Esophagus (tissue), 2 donors: ENCODE measurements at regions not wholly inside any gene's neighbourhood (a gene's known extent, or its start where the extent isn't known, plus 50 kb on each side); places are given as distances from the start of the nearest gene placed in this dataset.

Source experiments
- H3K27ac ChIP-seq, 2 donors: one replicate each; pipeline ENCODE4 v1.5.1; 2013; ENCODE audit warnings: low read depth in 2 of 2, mild to moderate bottlenecking in 2 of 2, inconsistent platforms in 1 of 2, low read length in 1 of 2, moderate library complexity in 1 of 2
- H3K27me3 ChIP-seq, 2 donors: one replicate each; pipeline ENCODE4 v1.6.1; 2013; ENCODE audit warnings: low read length in 2 of 2, control low read depth in 1 of 2, mild to moderate bottlenecking in 1 of 2; ENCODE audit not compliant: insufficient read depth in 2 of 2, control insufficient read depth in 1 of 2
- H3K36me3 ChIP-seq, 2 donors: one replicate each; pipeline ENCODE4 v1.6.1; 2013; ENCODE audit warnings: low read length in 1 of 2; ENCODE audit not compliant: control insufficient read depth in 2 of 2, insufficient read depth in 2 of 2
- H3K4me1 ChIP-seq, 2 donors: one replicate each; pipeline ENCODE4 v1.6.1; 2013; ENCODE audit warnings: low read length in 1 of 2; ENCODE audit not compliant: control insufficient read depth in 2 of 2, insufficient read depth in 2 of 2
- H3K4me3 ChIP-seq, 2 donors: one replicate each; pipeline ENCODE4 v1.5.1; 2013; ENCODE audit warnings: low read length in 2 of 2, mild to moderate bottlenecking in 2 of 2, low read depth in 1 of 2, moderate library complexity in 1 of 2
- H3K9me3 ChIP-seq, 2 donors: one replicate each; pipeline ENCODE4 v1.6.1; 2013; ENCODE audit warnings: mild to moderate bottlenecking in 2 of 2, low read depth in 1 of 2, low read length in 1 of 2, moderate library complexity in 1 of 2; ENCODE audit not compliant: control insufficient read depth in 2 of 2, insufficient read depth in 1 of 2
- WGBS, 2 donors: extraction: QIAGEN DNeasy Blood & Tissue Kit; methylation state at CpG; one replicate each; pipeline ENCODE4 v1.1.7; 2013; 5-methylcytosine and 5-hydroxymethylcytosine counted together
- donor health status: healthy with polysubstance abuse.
- donor health status: Bipolar disorder and iron deficiency.

DNA sequence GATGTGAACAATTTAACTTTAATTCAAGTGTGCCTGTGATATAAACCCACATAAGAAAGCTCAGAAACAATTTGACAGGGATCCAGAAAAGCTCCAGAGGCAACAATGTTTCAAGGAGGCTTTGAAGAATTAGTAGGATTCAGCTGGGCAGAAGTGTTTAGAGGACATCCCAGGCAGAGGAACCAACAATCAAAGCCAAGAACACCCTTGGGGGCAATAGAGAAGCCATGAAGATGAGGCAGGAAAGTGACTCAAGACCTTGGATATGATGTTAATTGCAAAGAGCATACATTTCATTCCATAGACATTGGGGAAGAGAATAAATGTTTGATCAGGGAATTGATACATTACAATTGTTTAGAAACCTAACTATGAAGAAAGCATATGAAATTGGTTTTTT is 280.3 kb downstream of the LTN1 start:
- no peaks in the 10 kb centered on the region for H3K9me3 ChIP-seq

DNA sequence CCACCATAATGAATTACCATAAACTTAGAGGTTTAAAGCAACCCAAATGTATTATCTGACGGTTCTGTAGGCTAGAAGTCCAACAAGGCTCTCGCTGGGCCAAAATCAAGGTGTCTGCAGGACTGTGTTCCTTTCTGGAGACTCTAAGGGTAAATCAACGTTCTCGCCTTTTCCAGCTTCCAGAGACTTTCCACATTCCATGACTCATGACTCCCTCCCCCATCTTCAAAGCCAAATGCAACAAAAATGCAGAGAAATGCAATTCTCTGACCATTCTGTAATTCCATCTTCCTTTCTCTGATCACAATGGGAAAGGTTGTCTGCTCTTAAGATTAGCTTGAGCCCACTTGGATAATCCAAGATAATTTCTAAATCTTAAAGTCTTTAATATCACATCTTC is 287.1 kb downstream of the LTN1 start:
- Histone ChIP-seq H3K4me3 (no peak overlapping the region), H3K9me3 (no peaks in the 10 kb centered on the region), H3K27ac (no peak overlapping the region), H3K27me3 (no peaks in the 10 kb centered on the region), H3K4me1 (no peaks in the 10 kb centered on the region), H3K36me3 (no peaks in the 10 kb centered on the region)
- 68 to 88% methylated on average over 4 of the region's 4 CpGs for WGBS, 2 donors

More for the DNA sequence above, 280.3 kb downstream of the LTN1 start:
- Histone ChIP-seq H3K4me3 (no peak overlapping the region), H3K27ac (no peak overlapping the region), H3K4me1 (no peaks in the 10 kb centered on the region), H3K36me3 (no peaks in the 10 kb centered on the region), H3K27me3 (no peaks in the 10 kb centered on the region)

DNA sequence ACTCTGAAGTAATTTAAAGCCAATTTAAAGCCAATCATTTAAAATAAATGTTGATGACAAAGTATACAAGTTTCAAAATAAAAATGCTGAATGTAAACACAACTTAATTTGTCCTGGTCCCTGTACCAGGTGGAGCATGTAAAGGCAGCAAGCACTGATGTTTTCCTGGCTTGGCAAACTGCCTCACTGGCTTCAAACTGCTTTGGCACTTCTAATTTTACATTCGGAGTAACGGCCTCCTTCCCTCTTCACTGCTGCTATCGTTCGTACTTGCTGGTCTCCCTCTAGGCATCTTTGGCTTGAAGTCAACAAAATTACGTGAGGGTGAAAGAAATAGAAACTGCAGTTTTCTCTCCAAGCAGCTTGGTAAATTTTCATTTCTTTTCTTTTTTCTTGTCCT is 287.9 kb downstream of the LTN1 start:
- H3K9me3 ChIP-seq = no peaks in the 10 kb centered on the region
- WGBS, 2 donors = 24 to 41% methylated on average over 5 of the region's 5 CpGs

DNA sequence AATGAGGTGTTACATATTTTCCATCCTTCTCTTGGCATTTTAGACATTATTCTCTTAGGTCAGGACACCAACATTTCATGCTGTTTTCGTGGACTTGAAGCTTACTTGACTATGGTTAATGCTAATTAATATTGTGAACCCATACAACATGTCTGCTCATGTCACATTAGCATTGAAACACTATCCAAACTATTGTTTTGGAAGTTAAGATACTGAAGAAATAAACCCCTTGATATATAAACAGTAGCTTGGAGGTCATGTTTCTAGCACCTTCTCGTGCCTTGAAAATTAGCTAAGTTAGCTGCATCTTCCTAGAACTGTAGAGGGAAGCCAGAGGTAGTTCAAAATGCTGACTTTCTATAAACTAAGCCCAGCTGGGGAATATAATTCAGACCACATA is 288.8 kb downstream of the LTN1 start:
- Histone ChIP-seq H3K27me3 (no peaks in the 10 kb centered on the region), H3K9me3 (no peaks in the 10 kb centered on the region), H3K4me1 (no peaks in the 10 kb centered on the region), H3K36me3 (no peaks in the 10 kb centered on the region), H3K27ac (no peak overlapping the region), H3K4me3 (no peak overlapping the region)
- WGBS, 2 donors = 57 to 58% methylated on average over 2 of the region's 2 CpGs

More for the DNA sequence above, 287.9 kb downstream of the LTN1 start:
- Histone ChIP-seq H3K4me1 (no peaks in the 10 kb centered on the region), H3K27ac (no peak overlapping the region), H3K36me3 (no peaks in the 10 kb centered on the region), H3K27me3 (no peaks in the 10 kb centered on the region), H3K4me3 (no peak overlapping the region)

DNA sequence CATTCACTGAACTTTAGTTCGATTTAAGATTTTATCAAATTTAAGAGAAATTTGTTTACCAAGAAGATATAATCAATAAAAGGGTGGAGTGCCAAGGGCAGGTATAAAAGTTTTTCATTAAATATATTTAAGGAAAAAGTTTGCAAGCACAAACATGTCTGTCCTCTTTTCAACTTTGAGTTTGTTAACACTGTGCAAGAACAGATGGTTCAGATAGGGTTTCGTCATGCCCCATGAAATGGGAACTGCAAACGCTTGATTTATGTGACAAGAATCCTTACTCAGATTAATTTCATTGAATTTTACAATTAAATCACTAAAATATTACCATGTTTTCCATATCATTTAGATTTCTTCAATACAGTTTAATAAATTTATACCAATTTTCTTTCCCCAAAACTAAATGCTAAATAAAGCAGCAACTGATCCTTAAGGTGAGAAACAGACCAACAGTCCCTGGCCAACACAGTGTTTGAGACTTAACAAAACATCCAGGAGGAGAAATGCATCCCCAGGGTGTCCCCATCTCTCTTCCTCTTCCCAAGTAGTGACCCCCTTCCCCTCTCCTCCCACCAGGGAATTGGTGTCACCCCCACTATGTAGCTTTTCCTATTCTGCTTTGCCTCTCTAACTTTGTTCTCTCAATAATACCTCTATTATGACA is 292.9 kb downstream of the LTN1 start:
- WGBS, 2 donors = 51 to 61% methylated on average over 3 of the region's 3 CpGs
- no peaks in the 10 kb centered on the region for H3K4me1 ChIP-seq
- H3K36me3 ChIP-seq = no peaks in the 10 kb centered on the region
- no peak overlapping the region for H3K27ac ChIP-seq
- H3K9me3 ChIP-seq = no peaks in the 10 kb centered on the region
- H3K27me3 ChIP-seq = no peaks in the 10 kb centered on the region
- H3K4me3 ChIP-seq = no peak overlapping the region

DNA sequence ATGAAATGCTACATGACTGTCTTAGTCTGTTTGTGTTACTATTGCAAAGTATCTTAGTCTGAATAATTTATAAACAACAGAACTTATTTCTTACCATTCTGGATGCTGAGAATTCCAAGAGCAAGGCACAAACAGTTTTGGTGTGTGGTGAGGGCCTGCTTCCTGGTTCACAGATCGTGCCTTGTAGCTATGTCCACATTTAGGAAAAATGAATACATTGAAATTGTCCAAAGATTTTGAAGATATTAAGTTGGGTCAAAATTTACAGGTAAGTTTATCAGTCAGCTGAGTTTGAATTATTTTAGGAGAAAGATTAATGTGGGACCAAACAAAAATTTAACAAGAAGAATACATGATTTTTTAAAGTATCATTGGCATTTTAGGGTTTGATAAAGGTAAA is 293.5 kb downstream of the LTN1 start:
- 71 to 73% methylated on average over 1 of the region's 1 CpG for WGBS, 2 donors
- H3K9me3 ChIP-seq = no peaks in the 10 kb centered on the region
- H3K27me3 ChIP-seq = no peaks in the 10 kb centered on the region
- no peak overlapping the region for H3K4me3 ChIP-seq
- no peak overlapping the region for H3K27ac ChIP-seq
- H3K4me1 ChIP-seq = no peaks in the 10 kb centered on the region
- no peaks in the 10 kb centered on the region for H3K36me3 ChIP-seq

DNA sequence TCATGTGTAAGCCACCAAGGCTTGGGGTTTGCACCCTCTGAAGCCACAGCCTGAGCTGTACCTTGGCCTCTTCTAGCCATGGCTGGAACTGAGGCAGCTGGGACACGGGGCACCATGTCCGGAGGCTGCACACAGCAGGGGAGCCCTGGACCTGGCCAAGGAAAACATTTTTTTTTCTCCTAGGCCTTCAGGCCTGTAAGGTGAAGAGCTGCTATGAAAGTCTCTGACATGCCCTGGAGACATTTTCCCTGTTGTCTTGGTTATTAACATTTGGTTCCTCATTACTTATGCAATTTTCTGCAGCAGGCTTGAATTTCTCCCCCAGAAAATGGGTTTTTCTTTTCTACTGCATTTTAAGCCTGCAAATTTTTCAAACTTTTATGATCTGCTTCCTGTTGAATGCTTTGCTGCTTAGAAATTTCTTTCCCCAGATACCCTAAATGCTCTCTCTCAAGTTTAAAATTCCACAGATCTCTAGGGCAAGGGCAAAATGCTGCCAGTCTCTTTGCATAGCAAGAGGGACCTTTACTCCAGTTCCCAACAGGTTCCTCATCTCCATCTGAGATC is 295.8 kb downstream of the LTN1 start:
- Histone ChIP-seq H3K27ac (no peak overlapping the region), H3K27me3 (no peaks in the 10 kb centered on the region), H3K36me3 (no peaks in the 10 kb centered on the region), H3K9me3 (no peaks in the 10 kb centered on the region), H3K4me1 (no peaks in the 10 kb centered on the region), H3K4me3 (no peak overlapping the region)
- WGBS, 2 donors = 83 to 89% methylated on average over 2 of the region's 2 CpGs

DNA sequence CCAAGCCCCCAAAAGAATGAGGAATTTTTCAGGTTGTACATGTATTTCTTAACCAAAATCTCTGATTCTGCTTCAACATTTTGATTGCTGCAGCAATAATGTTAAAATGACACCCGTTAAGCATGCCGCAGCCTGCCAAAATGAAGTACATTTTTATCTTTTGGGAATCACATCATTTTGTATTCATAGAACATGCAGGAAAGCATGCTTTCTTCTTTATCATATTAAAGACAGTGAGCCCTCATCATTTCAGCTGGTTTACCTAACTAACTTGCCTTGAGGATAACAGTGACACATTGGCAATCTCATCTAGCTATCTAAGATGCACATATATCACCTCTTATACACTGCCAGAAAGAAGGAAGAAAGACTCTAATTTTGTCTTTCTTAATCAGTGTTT is 299.2 kb downstream of the LTN1 start:
- H3K27ac ChIP-seq = no peak overlapping the region

DNA sequence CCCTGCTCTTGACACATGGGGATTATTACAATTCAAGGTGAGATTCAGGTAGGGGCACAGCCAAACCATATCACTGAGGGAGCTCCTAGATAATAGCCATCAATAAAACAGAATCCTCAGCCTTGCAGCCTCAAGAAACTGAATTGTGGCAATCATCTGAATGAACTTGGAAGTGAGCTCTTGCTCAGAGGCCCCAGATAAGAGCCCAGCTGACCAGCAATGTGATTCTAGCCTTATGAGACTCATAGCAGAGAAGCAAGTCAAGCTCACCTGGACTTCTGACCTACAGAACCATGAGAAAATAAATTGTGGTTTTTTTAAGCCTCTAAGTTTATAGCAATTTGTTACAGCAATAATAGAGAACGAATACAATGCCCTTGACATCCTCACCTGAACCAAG is 302.5 kb downstream of the LTN1 start:
- Histone ChIP-seq H3K36me3 (no peaks in the 10 kb centered on the region), H3K9me3 (no peaks in the 10 kb centered on the region), H3K4me3 (no peak overlapping the region), H3K4me1 (no peaks in the 10 kb centered on the region), H3K27ac (no peak overlapping the region), H3K27me3 (no peaks in the 10 kb centered on the region)
- WGBS, 2 donors = 80 to 84% methylated on average over 1 of the region's 1 CpG

More for the DNA sequence above, 299.2 kb downstream of the LTN1 start:
- WGBS, 2 donors = 89 to 97% methylated on average over 2 of the region's 2 CpGs
- Histone ChIP-seq H3K4me1 (no peaks in the 10 kb centered on the region), H3K27me3 (no peaks in the 10 kb centered on the region), H3K36me3 (no peaks in the 10 kb centered on the region), H3K9me3 (no peaks in the 10 kb centered on the region), H3K4me3 (no peak overlapping the region)

DNA sequence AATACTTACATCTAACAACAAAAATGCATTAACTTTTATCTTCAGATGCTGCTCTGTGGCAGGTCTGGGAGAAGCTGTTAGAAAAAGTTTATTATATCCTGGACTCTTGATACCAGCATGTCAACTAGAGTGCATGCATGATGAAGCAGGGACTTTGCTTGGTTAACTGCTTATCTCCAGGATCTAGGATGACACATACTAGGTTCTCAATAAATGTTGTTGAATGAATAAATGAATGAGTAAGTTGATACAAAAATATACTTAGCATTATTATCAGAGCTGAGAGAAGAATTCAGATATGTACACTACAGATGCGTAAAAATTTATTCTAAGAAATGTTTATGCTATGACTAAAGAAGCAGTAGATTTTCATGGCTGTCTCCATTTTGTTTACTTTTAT is 304.3 kb downstream of the LTN1 start:
- 96 to 98% methylated on average over 1 of the region's 1 CpG for WGBS, 2 donors
- Histone ChIP-seq H3K27me3 (no peaks in the 10 kb centered on the region), H3K4me1 (no peaks in the 10 kb centered on the region), H3K36me3 (no peaks in the 10 kb centered on the region), H3K9me3 (no peaks in the 10 kb centered on the region), H3K4me3 (no peak overlapping the region), H3K27ac (no peak overlapping the region)
